ENCODE measurements at regions not wholly inside any gene's neighbourhood (a gene's known extent, or its start where the extent isn't known, plus 50 kb on each side); places are given as distances from the start of the nearest gene placed in this dataset.

DNA sequence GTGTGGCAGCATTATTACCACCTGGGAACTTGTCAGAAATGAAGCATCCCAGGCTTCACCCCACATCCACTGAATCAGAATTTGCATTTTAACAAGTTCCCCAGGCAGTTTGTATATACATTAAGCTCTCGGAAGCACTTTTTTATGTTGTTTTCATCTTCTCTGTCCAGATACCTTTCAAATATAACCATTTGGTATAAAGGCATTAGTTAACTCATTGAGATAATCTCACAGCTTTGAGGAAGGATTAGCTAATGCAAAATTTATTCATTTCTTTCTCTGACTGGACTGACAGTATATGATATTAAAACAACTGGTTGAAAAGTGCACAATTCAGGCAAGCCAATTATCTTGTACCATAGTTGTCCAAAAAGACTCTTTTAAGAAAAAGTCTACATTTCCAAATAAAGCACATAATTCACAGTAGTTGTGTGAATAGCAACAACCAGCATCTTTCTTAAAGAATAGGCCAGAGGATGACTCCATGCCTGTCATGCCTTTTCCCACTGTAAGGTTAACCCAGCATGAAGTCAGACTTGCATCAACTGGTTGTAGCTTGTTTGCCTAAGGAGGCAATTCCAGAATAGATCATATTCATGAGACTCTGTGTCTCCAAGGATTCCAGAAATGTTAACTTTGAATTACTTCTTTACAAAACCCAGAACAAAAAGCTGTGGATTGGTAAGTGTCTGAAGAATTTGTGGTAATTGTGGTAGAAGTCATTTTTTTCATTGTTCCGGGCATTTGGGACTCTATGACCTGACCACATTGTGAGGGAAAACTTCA lies 254.3 kb upstream of the SESN3 start:
- no peak for DNase-seq (ENCODE audit: low read depth)

DNA sequence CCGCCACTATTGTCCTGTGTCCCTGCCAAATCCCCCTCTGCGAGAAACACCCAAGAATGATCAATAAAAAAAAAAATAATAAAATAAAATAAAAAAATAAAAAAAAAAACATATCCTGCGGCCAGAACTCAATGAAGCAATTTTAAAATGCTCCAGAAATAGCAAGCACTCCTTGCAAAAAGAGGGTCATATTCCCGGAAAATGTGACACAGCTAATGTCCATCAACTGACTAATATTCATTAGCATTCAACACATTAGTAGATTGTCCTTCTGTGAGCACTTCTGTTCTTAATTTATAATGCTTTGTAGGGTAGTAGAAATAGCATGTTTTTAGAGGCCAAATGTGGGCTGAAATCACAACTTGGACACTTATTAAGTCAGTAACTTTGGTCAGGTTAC lies 252.3 kb upstream of the SESN3 start:
- DNase-seq (ENCODE audit: low read depth), result no peak

DNA sequence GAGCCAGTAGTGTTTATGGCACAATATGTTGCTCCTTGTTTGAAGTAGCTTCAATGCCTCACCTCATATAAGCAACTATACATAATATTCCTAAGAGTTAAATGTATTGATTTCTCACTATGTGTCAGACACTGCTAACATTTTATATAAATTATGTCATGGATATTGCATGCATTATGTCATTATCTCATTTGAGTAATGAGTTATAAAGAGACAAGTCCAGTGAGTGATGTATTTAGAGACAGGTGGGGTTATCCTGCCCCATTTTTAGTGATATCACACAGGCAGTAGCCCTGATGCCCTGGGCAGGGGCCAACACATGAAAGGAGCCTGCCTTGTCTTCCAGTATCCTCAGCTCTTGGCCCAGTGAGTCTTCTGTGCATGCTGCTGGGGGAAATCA lies 247.0 kb upstream of the SESN3 start:
- no peak for DNase-seq (ENCODE audit: low read depth)

DNA sequence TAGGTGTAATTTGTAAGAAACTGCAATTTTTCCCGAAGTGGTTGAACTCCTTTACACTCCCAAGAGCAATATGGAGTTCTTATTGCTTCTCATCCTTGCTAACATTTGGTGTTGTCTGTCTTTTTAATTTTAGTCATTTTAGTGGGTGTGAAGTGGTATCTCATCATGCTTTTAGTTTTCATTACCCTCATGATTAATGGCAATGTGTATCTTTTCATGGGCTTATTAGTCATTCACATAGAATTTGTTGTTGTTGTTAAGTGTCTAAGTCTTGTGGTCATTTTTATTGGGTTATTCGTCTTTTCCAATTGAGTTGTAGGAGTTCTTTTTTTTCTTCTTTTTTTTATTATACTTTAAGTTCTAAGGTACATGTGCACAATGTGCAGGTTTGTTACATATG lies 238.3 kb upstream of the SESN3 start:
- no peak for DNase-seq (ENCODE audit: low read depth)

DNA sequence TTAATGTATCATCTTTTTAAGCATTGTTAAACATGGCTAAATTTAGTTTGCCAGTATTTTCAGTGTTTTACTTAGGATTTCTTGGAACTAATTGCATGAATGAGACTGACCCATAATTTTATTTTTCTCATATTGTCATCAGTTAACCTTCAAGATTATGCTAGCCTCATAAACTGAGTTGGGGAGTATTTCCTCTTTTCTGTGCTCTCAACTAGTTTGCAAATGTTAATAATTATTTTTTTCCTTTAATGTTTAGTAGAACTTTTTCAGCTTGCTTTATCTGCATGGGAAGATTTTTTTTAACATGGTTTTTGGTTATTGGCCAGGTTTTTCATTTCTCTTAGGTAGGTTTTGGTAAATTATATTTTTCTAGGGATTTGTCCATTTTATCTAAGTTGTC lies 235.4 kb upstream of the SESN3 start:
- no peak for DNase-seq (ENCODE audit: low read depth)

DNA sequence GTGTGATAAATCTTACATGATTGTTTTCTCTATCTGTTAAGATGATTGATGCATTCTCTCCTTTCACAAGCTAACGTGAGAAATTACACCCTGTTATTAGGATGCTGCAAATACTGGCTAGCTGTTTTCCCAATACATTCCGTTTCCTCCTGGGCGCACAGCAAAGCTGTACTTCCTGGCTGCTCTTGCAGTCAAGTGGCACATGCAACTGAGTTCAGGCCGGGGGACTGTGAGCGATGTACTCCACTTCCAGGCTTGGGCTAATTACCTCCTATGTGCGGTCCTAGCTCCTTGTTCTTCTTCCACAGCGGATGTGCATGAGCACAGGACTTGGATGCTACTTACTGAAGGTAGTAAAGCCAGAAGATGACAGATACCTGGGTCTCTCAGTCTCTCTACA lies 234.9 kb upstream of the SESN3 start:
- no peak for DNase-seq (ENCODE audit: low read depth)

DNA sequence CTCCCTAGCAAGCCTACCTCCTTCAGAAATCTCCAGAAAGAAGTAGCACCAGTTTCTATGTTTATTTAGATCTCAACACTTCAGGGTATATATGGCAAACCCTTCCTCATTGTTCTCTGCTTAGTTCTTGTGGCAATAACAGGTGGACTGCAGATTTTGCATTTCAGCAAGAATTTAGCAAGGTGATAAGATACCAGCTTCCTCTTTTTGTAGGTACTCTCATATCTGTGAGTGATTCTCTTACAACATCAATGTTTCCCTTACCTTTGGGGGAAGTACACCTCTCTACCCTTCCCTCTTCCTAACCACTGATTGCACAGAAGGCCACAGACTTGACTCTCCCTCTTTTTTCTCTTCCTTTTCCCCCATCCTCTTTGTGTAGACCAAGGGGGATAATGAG lies 230.9 kb upstream of the SESN3 start:
- no peak for DNase-seq (ENCODE audit: low read depth)

DNA sequence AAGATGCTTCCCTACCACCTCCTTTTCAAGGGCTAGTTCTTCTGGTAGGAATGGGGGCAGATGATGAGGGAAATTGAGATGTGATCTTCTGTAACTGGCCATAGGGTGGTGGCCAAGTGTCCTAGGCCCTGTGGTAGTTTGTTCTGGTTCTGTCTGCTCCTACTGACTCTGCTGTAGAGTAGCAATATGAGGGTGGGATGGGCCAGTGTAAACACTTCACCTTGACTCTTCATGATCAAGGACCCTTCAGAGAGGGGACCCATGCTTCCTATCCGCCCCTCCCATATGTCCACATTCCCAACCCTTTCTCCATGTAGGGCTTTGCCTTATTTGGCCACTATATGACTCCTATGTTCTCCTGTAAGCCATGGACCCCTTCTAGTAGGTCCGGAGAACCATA lies 230.3 kb upstream of the SESN3 start:
- no peak for DNase-seq (ENCODE audit: low read depth)

DNA sequence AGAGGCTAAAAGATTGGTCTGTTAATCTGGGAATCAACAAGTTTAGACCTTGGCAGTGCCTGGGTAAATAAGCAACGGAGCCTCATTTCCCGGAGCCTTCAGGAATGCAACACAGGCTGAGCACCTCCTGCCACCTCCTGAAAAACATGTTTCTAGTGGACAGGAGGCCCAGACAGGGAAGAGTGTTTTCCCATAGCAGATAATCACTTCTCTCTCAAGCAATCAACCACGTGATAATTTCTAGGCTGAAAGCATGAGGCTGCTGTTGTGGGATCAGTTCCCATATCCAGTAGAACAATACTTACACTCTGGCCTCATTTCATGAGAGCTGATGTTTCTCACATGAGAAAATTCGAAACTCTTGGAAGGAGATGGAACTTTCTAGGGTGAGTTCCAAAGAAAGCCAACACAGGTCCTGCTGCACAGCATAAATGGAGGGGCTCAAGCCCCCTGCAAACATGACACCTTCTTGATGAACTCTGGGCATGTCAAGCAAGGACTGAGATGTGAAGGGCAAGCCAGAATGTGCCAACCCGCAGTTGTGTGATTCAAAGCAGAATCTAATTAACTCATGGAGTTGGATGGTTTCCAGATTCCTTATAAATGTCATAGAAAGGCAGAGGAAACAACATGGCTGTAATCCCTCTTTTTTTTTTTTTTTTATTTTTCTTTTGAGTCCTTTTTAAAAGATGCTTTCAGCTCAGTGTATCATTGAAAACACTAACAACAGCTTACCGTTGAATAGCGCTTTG lies 228.5 kb upstream of the SESN3 start:
- no peak for DNase-seq (ENCODE audit: low read depth)

DNA sequence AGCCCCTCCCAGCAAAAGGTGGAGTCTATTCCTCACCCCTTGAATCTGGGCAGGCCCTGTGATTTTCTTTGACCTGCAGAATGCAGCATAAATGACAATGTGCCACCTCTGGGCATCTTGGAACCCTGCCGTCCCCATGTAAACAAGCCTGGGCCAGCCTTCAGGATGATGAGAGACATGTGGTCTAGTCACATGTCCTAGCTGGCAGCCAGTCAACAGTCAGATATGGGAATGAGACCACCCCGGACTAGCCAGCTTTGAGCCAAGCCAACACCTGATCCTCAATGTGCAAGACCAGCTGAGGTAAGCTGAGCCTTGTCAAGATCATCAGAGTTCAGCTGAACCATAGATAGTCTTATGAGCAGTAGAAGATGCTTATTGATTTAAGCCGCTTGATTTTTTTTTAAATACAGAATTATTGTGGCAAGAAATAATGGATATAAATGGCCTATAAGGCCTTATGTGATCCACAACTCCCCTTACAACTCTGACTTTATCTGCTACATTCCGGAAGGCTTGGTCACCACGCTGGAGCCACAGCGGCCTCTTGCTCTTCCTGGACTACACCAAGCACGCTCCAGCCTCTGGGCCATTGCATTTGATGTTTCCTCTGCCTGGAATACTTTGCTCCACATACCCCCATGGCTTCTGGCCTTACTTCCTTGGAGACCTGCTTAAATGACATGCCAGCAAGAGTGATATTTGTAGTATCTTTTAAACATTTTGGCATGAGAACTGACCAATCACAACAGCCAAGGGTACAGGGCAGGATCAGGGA lies 225.9 kb upstream of the SESN3 start:
- no peak for DNase-seq (ENCODE audit: low read depth)

DNA sequence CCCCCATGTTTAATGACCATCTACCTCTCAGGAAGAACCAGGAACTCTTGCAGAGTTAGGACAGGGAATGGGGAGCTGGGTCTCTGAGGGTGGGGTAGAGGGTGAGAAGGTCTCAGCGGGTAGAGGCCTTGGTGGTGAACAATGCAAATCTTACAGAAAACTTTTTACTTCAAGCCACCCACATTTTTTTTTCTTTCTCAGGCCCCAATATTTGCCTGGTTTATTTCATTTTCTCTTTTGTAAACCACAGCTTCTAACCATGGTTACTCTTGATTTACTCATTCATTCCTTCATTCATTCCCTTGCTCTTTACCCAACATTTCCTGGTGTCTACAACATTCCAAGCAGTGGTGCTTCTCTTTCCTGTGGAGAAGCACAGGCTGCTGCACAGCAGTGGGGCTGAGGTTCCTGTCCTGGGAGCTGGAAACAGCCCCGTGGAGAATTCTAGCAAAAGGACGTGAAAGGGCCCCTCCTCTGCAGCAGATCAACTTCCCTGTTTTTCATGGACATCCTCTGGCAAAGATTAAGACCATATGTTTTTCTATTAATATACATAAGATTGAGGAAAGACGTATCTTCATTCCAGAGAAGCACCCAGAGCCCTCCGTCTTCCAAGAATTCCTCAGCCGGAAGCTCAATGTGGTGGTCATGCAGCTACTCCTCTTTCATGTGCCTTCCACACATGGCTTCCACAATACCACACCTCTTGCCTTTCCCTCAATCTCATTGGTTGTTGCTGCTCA lies 224.4 kb upstream of the SESN3 start:
- no peak for DNase-seq (ENCODE audit: low read depth)

DNA sequence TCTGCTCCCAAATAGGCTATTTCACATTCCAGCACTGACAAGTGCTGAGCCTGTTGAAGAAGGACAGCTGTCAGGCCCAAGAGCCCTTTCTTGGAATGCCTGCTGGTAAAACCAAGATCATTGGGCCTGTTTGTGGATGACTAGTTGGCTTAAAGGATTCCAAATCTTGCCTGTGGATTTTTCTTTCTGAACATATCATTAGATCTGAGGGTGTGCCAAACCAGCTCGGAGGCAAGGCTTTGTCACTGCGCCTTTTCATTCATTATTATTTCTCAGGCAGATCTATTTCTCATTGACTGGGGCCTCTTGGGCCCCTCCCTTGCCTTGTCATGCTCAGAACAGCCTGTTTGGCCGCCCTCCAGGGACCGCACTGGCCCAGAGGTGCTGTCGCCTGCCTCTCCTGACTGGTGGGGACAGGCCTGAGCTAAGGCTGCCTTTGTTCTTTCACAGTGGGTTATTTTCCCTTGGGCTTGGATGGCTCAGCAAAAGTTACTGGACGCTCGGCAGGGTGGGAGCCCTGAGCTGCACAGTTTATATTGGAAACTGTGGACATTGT lies 222.7 kb upstream of the SESN3 start:
- no peak for DNase-seq (ENCODE audit: low read depth)

DNA sequence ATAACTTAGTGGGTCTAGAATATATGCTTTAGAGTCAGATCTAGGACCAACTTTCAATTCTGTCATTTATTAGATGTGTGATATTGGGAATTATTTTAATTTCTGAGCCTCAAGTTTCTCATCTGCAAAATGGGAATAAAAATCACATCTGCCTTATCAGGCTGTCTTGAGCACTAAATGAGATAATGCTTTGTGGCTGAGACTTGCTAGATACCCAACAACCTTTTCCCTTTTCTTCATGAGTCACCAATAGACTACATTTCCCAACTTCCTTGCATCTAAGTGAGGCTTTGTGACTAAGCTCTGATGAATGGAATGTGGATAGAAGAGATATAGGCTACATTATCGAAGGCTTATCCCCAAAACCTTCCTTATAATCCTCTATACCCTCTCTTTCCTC lies 220.7 kb upstream of the SESN3 start:
- DNase-seq (ENCODE audit: low read depth), result no peak

DNA sequence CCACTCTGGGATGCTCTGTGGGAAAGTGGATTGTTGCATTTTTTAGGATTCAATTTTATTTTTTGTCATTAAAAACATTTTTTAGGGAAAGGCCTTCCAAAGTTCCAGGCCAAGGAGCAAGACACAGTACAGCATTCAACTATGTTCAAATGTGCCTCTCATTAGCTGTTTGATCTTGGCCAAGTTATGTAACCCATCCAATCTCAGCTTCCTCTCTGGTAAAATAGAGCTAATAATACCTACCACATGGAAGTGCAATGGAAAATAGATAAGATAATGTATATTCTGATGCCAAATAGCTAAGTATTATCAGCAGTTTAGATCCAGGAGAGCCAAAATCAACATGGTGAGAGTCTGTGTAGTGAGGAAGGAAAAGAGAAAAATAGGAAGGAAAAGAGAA lies 220.3 kb upstream of the SESN3 start:
- DNase-seq (ENCODE audit: low read depth), result no peak

DNA sequence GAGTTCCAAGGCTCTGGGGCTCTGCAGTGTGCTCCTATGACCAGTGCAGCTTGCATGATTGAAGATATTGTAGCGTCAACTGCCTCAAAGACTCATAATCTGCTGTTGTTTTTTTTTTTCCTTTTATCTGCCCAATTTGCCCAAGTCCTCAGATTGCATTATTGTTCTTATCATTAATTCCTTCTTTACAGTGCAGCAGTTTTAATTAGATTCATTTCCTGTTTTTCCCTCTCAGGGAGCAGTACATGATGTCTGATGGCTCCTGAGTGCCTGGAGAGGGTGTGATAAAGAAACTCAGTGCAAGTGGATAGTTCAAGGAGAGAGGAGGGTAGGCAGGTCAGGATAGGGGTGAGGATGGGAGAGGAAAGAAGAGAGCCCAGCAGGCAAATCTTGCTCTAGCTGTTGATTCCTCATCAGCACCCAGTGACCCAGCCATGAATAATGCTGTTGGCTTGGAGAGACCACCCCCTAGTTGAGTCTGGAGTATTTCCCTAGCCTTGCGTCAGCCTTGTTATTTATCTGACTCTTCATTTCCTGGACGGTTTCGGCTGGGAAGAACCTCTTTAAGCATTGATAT lies 219.6 kb upstream of the SESN3 start:
- no peak for DNase-seq (ENCODE audit: low read depth)

DNA sequence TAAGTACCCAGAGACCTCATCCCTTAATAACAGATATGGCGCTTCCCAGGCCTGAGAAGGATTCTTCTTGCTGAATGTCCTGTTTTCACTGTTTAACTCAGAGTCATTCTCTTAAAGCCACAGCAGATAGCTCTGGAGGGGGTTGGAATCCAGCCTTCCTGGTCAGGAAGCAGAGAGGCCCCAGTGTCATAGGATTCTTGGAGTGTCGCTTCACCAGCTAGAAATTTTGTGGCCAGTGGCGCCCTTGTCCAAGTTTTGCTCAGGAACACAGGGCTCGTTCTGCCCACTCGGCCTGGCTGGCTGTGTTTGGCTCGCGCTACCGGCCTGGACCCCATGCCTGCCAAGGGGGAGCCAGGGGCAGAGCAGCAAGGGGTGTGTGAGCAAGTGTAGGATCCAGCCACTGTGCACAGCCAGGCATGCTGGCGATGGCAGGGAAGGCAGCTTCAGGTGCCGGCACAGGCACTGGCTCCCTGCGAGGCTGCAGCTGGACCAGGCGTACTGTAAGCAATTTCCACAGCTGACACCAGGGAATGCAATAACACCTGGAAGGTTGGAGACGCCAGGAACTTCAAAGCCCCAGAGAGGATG lies 214.8 kb upstream of the SESN3 start:
- DNase-seq (ENCODE audit: low read depth), result no peak

DNA sequence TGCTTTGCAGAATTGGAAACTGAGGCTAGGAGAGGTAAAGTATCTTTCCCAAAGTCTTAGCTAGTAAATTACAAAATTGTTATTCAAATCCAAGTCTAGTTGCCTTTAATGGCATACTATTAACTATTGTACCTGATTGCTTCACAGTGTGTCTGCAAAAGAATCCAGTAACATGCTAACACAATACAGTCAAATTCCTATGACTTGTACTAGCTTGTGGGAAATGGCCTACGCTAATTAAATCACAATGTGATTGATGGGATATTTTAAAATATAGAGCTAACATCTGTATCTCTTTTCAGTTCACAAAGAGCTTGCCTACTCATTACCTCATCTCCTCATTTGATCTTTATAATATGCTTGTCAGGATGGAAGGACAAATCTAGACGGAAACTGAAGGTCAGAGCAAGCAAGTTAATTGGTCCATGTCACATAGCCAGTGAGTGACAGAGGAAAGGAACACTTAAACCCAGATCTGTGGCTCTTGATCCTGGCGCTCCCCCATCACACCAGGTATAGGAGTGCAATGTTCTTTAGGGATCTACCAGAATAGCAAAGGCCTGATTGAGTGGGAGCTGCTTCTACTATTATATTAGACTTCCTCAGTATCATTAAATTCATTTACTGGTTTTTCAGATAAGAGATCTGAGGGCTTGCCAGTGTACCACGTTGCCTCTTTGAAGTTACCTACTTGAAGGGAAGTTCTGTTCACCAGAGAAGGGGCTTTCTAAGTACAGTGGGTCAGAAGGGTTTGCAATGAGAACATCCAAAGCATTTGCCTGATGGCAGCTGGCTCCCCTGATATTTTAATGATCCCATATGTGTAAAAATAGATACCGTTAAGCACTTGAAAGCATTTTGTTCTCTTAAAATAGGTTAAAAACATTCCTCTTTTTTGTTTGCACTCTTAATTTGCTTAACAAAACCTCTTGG lies 213.6 kb upstream of the SESN3 start:
- DNase-seq (ENCODE audit: low read depth), result no peak

DNA sequence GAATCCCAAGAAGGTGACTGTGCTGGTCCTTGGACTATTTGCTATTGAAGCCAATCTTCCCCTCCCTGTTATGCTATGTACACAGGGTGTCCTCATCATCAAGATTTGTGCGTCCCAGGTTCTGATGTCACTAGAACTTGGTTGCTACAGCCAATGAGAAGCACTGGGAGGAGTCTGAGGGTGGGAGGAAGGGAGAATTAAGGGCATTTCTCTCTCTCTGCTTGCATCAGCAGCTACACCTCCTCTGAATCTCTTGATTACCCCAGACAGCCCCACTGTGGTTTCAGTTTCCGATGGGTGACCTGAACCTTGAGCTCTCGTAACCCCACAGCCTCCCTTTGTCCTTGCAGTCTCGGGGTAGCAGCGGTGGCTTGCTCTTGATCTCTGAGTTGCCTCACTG lies 212.4 kb upstream of the SESN3 start:
- no peak for DNase-seq (ENCODE audit: low read depth)

DNA sequence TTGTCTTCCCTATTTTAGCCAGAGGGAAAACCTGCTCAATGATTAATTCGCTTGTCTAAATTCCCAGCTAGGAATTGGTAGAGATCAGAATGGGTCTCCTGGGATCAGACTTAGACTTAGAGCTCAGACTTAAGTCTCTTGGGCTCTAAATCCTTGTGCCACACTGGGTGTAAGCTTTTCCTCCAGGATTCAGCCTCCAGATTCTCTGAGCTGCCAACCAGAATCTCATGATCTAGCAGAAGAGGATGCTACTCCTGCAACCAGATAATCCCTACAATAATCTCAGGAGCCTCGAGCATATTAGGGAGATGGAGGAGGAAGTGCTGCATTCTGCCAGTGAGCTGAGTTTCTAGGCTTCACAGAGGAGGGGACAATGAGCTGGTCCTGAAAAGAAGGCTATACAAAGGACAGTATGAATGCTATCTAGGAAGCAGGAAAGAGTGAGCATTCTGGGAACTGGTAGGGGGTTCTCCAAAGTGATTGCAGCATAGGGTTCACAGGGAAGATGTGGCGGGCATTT lies 211.6 kb upstream of the SESN3 start:
- DNase-seq (ENCODE audit: low read depth), result no peak

Measured in stimulated activated CD8-positive, alpha-beta memory T cell treated with anti-CD3 and anti-CD28 coated beads, Interleukin-12 subunit alpha, Interleukin-12 subunit beta, amount 100 ng/mL, for 4 hours (primary cell).